Neural cell (in vitro differentiated cells): ENCODE measurements at regions not wholly inside any gene's neighbourhood (a gene's known extent, or its start where the extent isn't known, plus 50 kb on each side); places are given as distances from the start of the nearest gene placed in this dataset.

Source experiments
- H2AFZ ChIP-seq: fragments of 200-600, 300-800 bp; sonication (generic), shearing (Covaris generic); 2 replicates; pipeline ENCODE4 v1.6.0; 2014; ENCODE audit warnings: low read depth, mild to moderate bottlenecking, antibody characterized with exemption, low read length, moderate library complexity
- H3F3A ChIP-seq: fragments of 200-600 bp; shearing (Covaris generic); 2 replicates; pipeline ENCODE4 v1.6.1; 2016; ENCODE audit warnings: mild to moderate bottlenecking, moderate library complexity, mixed read lengths, antibody characterized with exemption, low read length; ENCODE audit not compliant: insufficient read depth, poor library complexity, severe bottlenecking
- H3K27ac ChIP-seq: fragments of 200-600, 300-800 bp; sonication (generic), shearing (Covaris generic); 2 replicates; pipeline ENCODE4 v1.5.1; 2014; ENCODE audit warnings: mild to moderate bottlenecking, low read length, moderate library complexity
- H3K27me3 ChIP-seq: fragments of 300-800, 200-600 bp; sonication (generic), shearing (Covaris generic); 2 replicates; pipeline ENCODE4 v1.6.0; 2014; ENCODE audit warnings: mild to moderate bottlenecking, low read depth, low read length, moderate library complexity; ENCODE audit not compliant: insufficient read depth
- H3K36me3 ChIP-seq: fragments of 300-800, 200-600 bp; sonication (generic), shearing (Covaris generic); 2 replicates; pipeline ENCODE4 v1.5.1; 2014; ENCODE audit warnings: mild to moderate bottlenecking, antibody characterized with exemption, low read length, moderate library complexity; ENCODE audit not compliant: insufficient read depth
- H3K4me2 ChIP-seq: fragments of 300-800, 200-600 bp; sonication (generic), shearing (Covaris generic); 2 replicates; pipeline ENCODE4 v1.6.0; 2014; ENCODE audit warnings: mild to moderate bottlenecking, low read length
- H3K4me3 ChIP-seq: fragments of 300-800, 200-600 bp; sonication (generic), shearing (Covaris generic); 2 replicates; pipeline ENCODE4 v1.5.1; 2014; ENCODE audit warnings: mild to moderate bottlenecking, low read length, moderate library complexity
- H3K79me2 ChIP-seq: fragments of 200-600 bp; shearing (Covaris generic); replicated peaks from 2 replicates; pipeline ENCODE4 v1.6.0; 2014; ENCODE audit warnings: mild to moderate bottlenecking, low read length, moderate library complexity; ENCODE audit not compliant: insufficient read depth
- H3K9ac ChIP-seq: fragments of 300-800, 200-600 bp; sonication (generic), shearing (Covaris generic); 2 replicates; pipeline ENCODE4 v1.6.1; 2016; ENCODE audit warnings: mild to moderate bottlenecking, low read length, mixed read lengths
- H3K9me2 ChIP-seq: fragments of 200-600 bp; shearing (Covaris generic); 2 replicates; pipeline ENCODE4 v1.6.1; 2016; ENCODE audit warnings: mild to moderate bottlenecking, low read length, mixed read lengths; ENCODE audit not compliant: insufficient read depth
- H3K9me3 ChIP-seq: fragments of 200-600, 300-800 bp; sonication (generic), shearing (Covaris generic); 2 replicates; pipeline ENCODE4 v1.6.1; 2016; ENCODE audit warnings: mild to moderate bottlenecking, mixed run types, low read length, moderate library complexity, mixed read lengths
- H4K20me1 ChIP-seq: fragments of 200-600 bp; shearing (Covaris generic); 2 replicates; pipeline ENCODE4 v1.6.1; 2016; ENCODE audit warnings: mild to moderate bottlenecking, mixed run types; ENCODE audit not compliant: insufficient read depth
- EP300 ChIP-seq: fragments of 450-650 bp; conservative IDR thresholded peaks from 2 replicates; pipeline ENCODE4 v1.6.1; 2014; ENCODE audit warnings: antibody characterized with exemption, mild to moderate bottlenecking, moderate library complexity; ENCODE audit not compliant: poor library complexity, severe bottlenecking
- EZH2 ChIP-seq: fragments of 200-600, 300-800 bp; shearing (Covaris generic), sonication (generic); IDR thresholded peaks from 2 replicates; pipeline ENCODE4 v1.6.1; 2014; ENCODE audit warnings: antibody characterized with exemption, low read length, borderline replicate concordance, mild to moderate bottlenecking; ENCODE audit not compliant: insufficient read depth, poor library complexity, severe bottlenecking
- MXI1 ChIP-seq: fragments of 450-650 bp; conservative IDR thresholded peaks from 2 replicates; pipeline ENCODE4 v1.6.1; 2014; ENCODE audit warnings: antibody characterized with exemption, mild to moderate bottlenecking; ENCODE audit not compliant: poor library complexity, severe bottlenecking
- POLR2AphosphoS5 ChIP-seq: IDR thresholded peaks from 2 replicates; pipeline ENCODE4 v1.6.1; 2012
- RAD21 ChIP-seq: fragments of 450-650 bp; conservative IDR thresholded peaks from 2 replicates; pipeline ENCODE4 v1.6.1; 2014; ENCODE audit warnings: antibody characterized with exemption, mild to moderate bottlenecking, moderate library complexity
- SMC3 ChIP-seq: fragments of 450-650 bp; conservative IDR thresholded peaks from 2 replicates; pipeline ENCODE4 v1.6.1; 2014; ENCODE audit warnings: antibody characterized with exemption, mild to moderate bottlenecking, moderate library complexity; ENCODE audit not compliant: poor library complexity
- TAF1 ChIP-seq: IDR thresholded peaks from 2 replicates; pipeline ENCODE4 v1.6.1; 2012; ENCODE audit warnings: low read depth
- TF ChIP-seq, protein P1 (sequence below): fragments of 450-650 bp; IDR thresholded peaks from 2 replicates; pipeline ENCODE4 v1.5.1; 2014; ENCODE audit warnings: antibody characterized with exemption, mild to moderate bottlenecking, moderate library complexity; ENCODE audit not compliant: poor library complexity, severe bottlenecking
- TF ChIP-seq, protein P2 (sequence below): IDR thresholded peaks from 2 replicates; pipeline ENCODE4 v1.6.1; 2012; ENCODE audit warnings: borderline replicate concordance

DNA sequence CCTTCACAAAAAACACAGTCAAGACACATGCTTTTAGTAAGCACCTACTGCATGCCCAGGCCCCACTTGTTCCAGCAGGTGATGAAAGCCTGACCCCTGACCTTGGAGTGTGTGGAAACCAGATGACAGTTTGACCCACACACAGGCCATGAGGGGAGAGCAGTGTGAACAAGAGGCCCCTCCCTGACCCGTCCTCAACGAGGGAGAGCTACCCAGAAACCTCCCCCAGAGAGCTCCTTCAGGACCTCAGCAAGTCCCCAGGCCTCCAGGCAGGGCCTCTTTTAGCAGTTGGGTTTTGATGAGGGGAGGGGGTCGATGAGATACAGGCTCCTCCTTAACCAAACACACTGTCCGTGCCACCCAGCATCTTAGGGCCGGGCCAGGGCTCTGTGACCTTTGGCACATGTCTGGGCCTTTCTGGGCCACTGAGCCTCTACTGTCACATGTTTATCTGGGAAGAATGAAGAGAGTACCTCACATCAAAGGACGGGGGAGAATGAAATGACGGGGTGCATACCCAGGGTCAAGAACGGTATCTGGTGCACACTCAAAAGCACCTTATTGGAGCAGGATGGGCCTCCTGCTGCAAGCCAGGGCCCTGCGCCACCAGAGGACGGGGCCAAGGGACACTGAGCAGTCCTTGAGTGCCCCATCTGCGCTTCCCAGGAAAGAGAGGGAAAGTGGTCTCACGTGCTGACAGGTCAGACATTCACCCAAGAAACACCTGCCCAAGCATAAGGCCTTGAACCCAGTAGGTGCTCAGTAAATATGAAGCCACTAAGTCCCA, 202.6 kb upstream of the ZMIZ1 start:
- H3K4me2 ChIP-seq: no peak overlapping the region
- H2AFZ ChIP-seq: no peak overlapping the region
- TF ChIP-seq MXI1: no peak
- H3F3A ChIP-seq: no peaks in the 10 kb centered on the region
- no peaks in the 10 kb centered on the region for H3K27me3 ChIP-seq
- H3K4me3 ChIP-seq: no peak overlapping the region
- H4K20me1 ChIP-seq: no peaks in the 10 kb centered on the region
- no peaks in the 10 kb centered on the region for H3K9me2 ChIP-seq
- no peaks in the 10 kb centered on the region for H3K36me3 ChIP-seq
- no peaks in the 10 kb centered on the region for H3K9me3 ChIP-seq
- H3K9ac ChIP-seq: no peak overlapping the region
- no peak overlapping the region for H3K27ac ChIP-seq
- H3K79me2 ChIP-seq: no peaks in the 10 kb centered on the region

DNA sequence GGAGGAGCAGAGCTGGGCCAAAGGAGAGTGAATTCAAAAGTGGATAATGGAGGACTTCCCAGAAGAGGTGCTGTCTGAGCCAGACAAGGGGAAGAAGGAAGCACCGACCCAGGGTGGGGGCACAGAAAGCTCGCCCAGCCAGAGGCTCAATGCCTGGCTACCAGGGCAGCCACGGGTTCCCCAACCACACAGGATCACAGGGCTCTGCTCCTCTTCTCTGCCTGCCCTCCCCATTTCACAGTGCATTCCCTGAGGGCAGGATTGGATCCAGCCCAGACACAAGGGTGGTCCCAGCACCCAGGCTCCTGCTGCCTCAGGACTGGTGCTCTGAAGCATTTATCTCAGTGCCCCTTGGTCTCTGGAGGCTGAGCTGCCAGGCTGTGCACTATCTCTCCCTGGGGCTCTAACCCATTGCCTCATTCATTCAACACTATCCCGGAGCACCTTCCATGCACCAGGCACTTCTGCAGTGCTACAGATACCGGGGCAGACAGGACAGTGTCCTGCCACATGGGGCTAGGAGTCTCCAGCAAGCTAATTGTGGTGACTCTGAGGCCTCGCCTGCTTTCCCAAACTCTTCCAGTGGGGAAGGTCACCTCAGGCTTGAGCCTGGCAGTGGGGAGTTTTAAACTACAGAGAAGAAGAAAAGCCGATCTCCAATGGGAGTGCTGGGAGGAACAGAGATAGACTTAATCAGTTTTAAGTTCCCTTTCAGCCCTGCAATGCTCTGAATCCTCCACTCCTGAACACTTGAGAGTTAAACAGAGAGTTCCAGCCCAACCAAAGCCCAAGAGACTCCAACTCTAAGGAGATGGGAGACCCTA, 201.8 kb upstream of the ZMIZ1 start:
- H3K27me3 ChIP-seq: no peaks in the 10 kb centered on the region
- no peak overlapping the region for H3K4me2 ChIP-seq
- H3K79me2 ChIP-seq: no peaks in the 10 kb centered on the region
- H3K9ac ChIP-seq: no peak overlapping the region
- no peaks in the 10 kb centered on the region for H3F3A ChIP-seq
- TF ChIP-seq POLR2AphosphoS5 (no peak), RAD21 (no peak), TAF1 (no peak), EP300 (no peak), EZH2 (no peak), MXI1 (no peak), SMC3 (no peak)
- TF ChIP-seq, protein P1, sequence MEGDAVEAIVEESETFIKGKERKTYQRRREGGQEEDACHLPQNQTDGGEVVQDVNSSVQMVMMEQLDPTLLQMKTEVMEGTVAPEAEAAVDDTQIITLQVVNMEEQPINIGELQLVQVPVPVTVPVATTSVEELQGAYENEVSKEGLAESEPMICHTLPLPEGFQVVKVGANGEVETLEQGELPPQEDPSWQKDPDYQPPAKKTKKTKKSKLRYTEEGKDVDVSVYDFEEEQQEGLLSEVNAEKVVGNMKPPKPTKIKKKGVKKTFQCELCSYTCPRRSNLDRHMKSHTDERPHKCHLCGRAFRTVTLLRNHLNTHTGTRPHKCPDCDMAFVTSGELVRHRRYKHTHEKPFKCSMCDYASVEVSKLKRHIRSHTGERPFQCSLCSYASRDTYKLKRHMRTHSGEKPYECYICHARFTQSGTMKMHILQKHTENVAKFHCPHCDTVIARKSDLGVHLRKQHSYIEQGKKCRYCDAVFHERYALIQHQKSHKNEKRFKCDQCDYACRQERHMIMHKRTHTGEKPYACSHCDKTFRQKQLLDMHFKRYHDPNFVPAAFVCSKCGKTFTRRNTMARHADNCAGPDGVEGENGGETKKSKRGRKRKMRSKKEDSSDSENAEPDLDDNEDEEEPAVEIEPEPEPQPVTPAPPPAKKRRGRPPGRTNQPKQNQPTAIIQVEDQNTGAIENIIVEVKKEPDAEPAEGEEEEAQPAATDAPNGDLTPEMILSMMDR: no peak
- TF ChIP-seq, protein P2, sequence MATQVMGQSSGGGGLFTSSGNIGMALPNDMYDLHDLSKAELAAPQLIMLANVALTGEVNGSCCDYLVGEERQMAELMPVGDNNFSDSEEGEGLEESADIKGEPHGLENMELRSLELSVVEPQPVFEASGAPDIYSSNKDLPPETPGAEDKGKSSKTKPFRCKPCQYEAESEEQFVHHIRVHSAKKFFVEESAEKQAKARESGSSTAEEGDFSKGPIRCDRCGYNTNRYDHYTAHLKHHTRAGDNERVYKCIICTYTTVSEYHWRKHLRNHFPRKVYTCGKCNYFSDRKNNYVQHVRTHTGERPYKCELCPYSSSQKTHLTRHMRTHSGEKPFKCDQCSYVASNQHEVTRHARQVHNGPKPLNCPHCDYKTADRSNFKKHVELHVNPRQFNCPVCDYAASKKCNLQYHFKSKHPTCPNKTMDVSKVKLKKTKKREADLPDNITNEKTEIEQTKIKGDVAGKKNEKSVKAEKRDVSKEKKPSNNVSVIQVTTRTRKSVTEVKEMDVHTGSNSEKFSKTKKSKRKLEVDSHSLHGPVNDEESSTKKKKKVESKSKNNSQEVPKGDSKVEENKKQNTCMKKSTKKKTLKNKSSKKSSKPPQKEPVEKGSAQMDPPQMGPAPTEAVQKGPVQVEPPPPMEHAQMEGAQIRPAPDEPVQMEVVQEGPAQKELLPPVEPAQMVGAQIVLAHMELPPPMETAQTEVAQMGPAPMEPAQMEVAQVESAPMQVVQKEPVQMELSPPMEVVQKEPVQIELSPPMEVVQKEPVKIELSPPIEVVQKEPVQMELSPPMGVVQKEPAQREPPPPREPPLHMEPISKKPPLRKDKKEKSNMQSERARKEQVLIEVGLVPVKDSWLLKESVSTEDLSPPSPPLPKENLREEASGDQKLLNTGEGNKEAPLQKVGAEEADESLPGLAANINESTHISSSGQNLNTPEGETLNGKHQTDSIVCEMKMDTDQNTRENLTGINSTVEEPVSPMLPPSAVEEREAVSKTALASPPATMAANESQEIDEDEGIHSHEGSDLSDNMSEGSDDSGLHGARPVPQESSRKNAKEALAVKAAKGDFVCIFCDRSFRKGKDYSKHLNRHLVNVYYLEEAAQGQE: no peak
- H3K27ac ChIP-seq: no peak overlapping the region
- no peak overlapping the region for H3K4me3 ChIP-seq
- H4K20me1 ChIP-seq: no peaks in the 10 kb centered on the region
- no peak overlapping the region for H2AFZ ChIP-seq
- H3K9me2 ChIP-seq: no peaks in the 10 kb centered on the region
- H3K36me3 ChIP-seq: no peaks in the 10 kb centered on the region
- no peaks in the 10 kb centered on the region for H3K9me3 ChIP-seq
